Thoracic aorta (tissue), 2 donors: ENCODE measurements at regions not wholly inside any gene's neighbourhood (a gene's known extent, or its start where the extent isn't known, plus 50 kb on each side); places are given as distances from the start of the nearest gene placed in this dataset.
"Not testable (repeated sequence)": the region's sequence is repeated elsewhere in the genome, so short reads cannot be mapped to it uniquely, and the experiment has no call there.

Experiments used
- ATAC-seq: fragments of 150-250 bp; one replicate; pipeline ENCODE4 v1.8.0; 2017; ENCODE audit warnings: low read depth; ENCODE audit not compliant: insufficient number of reproducible peaks, low FRiP score
- DNase-seq: peaks from one replicate; pipeline ENCODE4 v3.0.0-alpha.2; 2020; ENCODE audit warnings: low spot score
- H3K27ac ChIP-seq, 2 donors: fragments of 200-600 bp; sonication (generic); 1 replicate in 1 of 2; 2 replicates in 1 of 2; pipeline ENCODE4 v1.5.1; 2016; ENCODE audit warnings: mild to moderate bottlenecking in 2 of 2, moderate library complexity in 2 of 2
- H3K27me3 ChIP-seq: fragments of 200-600 bp; sonication (generic); replicated peaks from 2 replicates; pipeline ENCODE4 v1.6.0; 2016; ENCODE audit warnings: mild to moderate bottlenecking; ENCODE audit not compliant: insufficient read depth
- H3K36me3 ChIP-seq: fragments of 200-600 bp; sonication (generic); one replicate; pipeline ENCODE4 v1.5.1; 2016
- H3K4me1 ChIP-seq, 2 donors: fragments of 200-600 bp; sonication (generic); 1 replicate in 1 of 2; 2 replicates in 1 of 2; pipeline versions ENCODE4 v1.5.1 to v1.6.0; 2016; ENCODE audit warnings: low read depth in 2 of 2, mild to moderate bottlenecking in 1 of 2; ENCODE audit not compliant: control insufficient read depth in 1 of 2
- H3K4me3 ChIP-seq: fragments of 200-600 bp; sonication (generic); 2 replicates; pipeline ENCODE4 v1.5.1; 2016; ENCODE audit warnings: mild to moderate bottlenecking
- H3K9me3 ChIP-seq: fragments of 200-600 bp; sonication (generic); 2 replicates; pipeline ENCODE4 v1.5.1; 2016
- TF ChIP-seq, protein P1 (sequence below): fragments of 200-600 bp; sonication (generic); IDR thresholded peaks from one replicate; pipeline ENCODE4 v1.5.1; 2019; ENCODE audit warnings: antibody characterized with exemption

DNA sequence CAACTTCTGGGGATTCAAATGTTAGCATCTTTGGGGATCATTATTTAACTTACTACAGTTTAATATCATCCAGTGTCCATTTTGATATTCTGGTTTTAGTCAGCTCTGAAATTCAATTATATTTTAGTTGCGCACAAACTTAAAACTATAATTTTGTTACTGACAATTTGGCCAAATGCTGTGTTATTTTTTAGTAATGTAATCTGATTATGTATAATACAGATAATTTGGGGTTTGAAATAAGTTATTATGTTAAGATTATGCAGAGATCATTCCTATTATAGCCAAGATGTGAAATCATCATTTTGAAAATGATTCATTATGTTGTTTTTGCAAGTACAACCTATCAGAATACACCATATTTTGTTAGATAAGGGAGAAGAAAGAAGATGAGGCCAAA, 706.1 kb downstream of the ROBO2 start:
- H3K27ac ChIP-seq: no peak overlapping the region
- H3K36me3 ChIP-seq: no peaks in the 10 kb centered on the region
- DNase-seq: no peak
- ATAC-seq: no peak
- no peak overlapping the region for H3K4me3 ChIP-seq
- no peaks in the 10 kb centered on the region for H3K9me3 ChIP-seq
- H3K27me3 ChIP-seq: no peaks in the 10 kb centered on the region
- TF ChIP-seq, protein P1, sequence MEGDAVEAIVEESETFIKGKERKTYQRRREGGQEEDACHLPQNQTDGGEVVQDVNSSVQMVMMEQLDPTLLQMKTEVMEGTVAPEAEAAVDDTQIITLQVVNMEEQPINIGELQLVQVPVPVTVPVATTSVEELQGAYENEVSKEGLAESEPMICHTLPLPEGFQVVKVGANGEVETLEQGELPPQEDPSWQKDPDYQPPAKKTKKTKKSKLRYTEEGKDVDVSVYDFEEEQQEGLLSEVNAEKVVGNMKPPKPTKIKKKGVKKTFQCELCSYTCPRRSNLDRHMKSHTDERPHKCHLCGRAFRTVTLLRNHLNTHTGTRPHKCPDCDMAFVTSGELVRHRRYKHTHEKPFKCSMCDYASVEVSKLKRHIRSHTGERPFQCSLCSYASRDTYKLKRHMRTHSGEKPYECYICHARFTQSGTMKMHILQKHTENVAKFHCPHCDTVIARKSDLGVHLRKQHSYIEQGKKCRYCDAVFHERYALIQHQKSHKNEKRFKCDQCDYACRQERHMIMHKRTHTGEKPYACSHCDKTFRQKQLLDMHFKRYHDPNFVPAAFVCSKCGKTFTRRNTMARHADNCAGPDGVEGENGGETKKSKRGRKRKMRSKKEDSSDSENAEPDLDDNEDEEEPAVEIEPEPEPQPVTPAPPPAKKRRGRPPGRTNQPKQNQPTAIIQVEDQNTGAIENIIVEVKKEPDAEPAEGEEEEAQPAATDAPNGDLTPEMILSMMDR: no peak
- H3K4me1 ChIP-seq: no peaks in the 10 kb centered on the region

DNA sequence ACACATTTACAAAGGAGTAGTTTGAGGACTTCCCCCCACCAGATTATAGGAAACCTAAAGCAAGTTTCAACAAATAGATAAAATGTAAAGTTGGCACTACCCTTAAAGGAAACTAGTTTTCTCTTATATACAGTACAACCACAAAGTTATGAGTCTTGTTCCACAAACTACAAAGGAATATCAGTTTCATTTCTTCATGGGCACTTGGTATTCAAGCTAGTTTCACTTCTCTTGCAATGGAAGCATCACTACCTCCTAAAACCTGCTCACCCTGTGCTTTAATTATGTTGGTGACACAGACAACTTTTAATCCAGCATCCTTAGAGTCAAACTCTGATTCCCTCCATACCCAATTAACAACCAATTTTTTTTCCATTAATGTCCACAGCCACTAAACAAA, 707.0 kb downstream of the ROBO2 start:
- TF ChIP-seq, protein P1: no peak

DNA sequence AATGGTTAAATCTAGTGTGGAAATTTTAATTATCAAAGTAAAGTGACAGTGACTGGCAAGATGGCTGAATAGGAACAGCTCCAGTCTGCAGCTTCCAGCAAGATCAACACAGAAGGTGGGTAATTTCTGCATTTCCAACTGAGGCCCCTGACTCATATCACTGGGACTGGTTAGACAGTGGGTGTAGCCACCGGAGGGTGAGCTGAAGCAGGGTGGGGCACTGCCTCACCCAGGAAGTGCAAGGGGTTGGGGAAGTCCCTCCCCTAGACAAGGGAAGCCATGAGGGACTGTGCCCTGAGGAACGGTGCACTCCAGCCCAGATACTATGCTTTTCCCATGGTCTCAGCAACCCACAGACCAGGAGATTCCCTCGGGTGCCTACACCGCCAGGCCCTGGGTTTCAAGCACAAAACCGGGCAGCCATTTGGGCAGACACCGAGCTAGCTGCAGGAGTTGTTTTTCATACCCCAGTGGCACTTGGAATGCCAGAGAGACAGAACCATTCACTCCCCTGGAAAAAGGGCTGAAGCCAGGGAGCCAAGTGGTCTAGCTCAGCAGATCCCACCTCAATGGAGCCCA, 716.6 kb downstream of the ROBO2 start:
- H3K36me3 ChIP-seq: not testable (repeated sequence)

More for the DNA sequence above, 707.0 kb downstream of the ROBO2 start:
- H3K9me3 ChIP-seq: no peaks in the 10 kb centered on the region
- no peak for DNase-seq
- no peak for ATAC-seq
- H3K27ac ChIP-seq: no peak overlapping the region
- no peaks in the 10 kb centered on the region for H3K27me3 ChIP-seq
- H3K4me1 ChIP-seq: no peaks in the 10 kb centered on the region
- H3K4me3 ChIP-seq: no peak overlapping the region
- no peaks in the 10 kb centered on the region for H3K36me3 ChIP-seq

DNA sequence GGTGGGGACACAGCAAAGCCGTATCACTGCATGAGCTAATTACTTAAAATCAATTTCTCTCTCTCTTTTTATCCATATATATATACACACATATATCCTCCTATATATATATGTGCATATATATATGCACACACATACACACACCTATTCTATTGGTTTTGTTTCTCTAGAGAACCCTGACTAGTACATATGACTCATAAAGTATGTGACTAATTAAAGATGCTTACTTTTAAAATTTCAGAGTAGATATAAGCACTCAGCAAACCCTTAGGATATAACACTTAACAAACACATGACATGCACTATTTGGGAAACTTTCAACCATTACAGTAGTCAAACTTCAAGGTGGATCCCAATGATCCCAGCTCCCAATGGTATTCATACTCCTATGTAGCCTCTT, 732.6 kb downstream of the ROBO2 start:
- TF ChIP-seq, protein P1: no peak
- H3K9me3 ChIP-seq: no peaks in the 10 kb centered on the region
- DNase-seq (no peak), ATAC-seq (no peak)
- no peak overlapping the region for H3K4me3 ChIP-seq
- H3K27me3 ChIP-seq: no peaks in the 10 kb centered on the region
- H3K36me3 ChIP-seq: no peaks in the 10 kb centered on the region
- no peaks in the 10 kb centered on the region for H3K4me1 ChIP-seq
- H3K27ac ChIP-seq: no peak overlapping the region

More for the DNA sequence above, 716.6 kb downstream of the ROBO2 start:
- DNase-seq, H3K27ac ChIP-seq, H3K27me3 ChIP-seq, H3K4me3 ChIP-seq, H3K9me3 ChIP-seq, ATAC-seq, H3K4me1 ChIP-seq: not testable (repeated sequence)

DNA sequence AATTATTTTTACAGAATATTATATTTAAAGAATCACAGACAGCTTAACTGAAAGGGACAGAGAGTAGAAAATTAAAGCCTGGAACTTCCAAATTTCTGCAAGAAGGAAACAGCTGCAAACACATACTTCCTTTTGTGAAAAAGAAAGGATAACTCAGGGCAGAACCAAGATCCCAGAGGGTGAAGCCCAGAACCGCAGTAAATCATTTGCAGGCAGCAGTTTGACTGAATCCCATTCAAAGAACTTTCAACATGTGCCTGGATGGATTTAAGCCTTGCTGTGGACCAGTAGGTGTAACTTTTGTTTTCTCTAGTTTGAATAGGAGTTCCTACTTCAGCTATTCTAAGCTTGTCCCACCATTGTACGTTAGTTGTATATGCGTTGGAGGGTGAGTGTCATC, 733.2 kb downstream of the ROBO2 start:
- no peak for ATAC-seq
- no peaks in the 10 kb centered on the region for H3K27me3 ChIP-seq
- DNase-seq: no peak
- H3K4me1 ChIP-seq: no peaks in the 10 kb centered on the region
- H3K4me3 ChIP-seq: no peak overlapping the region
- no peak overlapping the region for H3K27ac ChIP-seq
- TF ChIP-seq, protein P1: no peak
- no peaks in the 10 kb centered on the region for H3K36me3 ChIP-seq
- no peaks in the 10 kb centered on the region for H3K9me3 ChIP-seq
